NOMO-1 (cell line): ENCODE measurements at regions not wholly inside any gene's neighbourhood (a gene's known extent, or its start where the extent isn't known, plus 50 kb on each side); places are given as distances from the start of the nearest gene placed in this dataset.

Source experiments
- DNase-seq, 2 experiments: peaks; one replicate each; lab custom pipeline; 2025; ENCODE audit not compliant: unreplicated experiment in 2 of 2; lab: John Stamatoyannopoulos, UW

GRCh38 chr9:116057371-116057770 lies 96.2 kb upstream of the PAPPA start:
- DNase-seq: no peak

- DNase-seq: no peak
Measured at GRCh38 chr9:116058421-116058820, 95.2 kb upstream of the PAPPA start.

GRCh38 chr9:116059466-116059865 lies 94.1 kb upstream of the PAPPA start:
- no peak for DNase-seq

DNA sequence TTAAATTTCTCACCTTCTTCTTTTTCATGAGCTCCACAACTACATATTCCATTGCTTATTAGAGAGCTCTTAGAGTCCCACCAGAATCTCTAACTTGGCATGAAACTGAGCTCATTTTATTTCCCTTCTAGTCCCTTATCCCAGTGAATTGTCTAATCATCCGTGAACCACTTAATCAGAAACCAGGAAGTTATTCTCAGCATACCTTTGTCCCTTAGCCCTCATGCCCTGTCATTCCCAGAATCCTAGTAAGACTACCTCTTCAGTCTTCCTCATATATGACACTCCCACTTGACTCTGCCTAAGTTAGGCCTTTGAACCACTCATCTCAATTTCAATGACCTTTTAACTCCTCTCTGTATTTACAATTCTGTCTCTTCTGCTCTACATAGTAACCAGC lies 93.0 kb upstream of the PAPPA start:
- DNase-seq: no peak

- no peak for DNase-seq
Measured at GRCh38 chr9:116061546-116062205, 91.9 kb upstream of the PAPPA start.

GRCh38 chr9:116062206-116062550 lies 91.4 kb upstream of the PAPPA start:
- no peak for DNase-seq

- DNase-seq: no peak
Measured at GRCh38 chr9:116064970-116065369, 88.6 kb upstream of the PAPPA start.

GRCh38 chr9:116066221-116066620 lies 87.4 kb upstream of the PAPPA start:
- no peak for DNase-seq

DNA sequence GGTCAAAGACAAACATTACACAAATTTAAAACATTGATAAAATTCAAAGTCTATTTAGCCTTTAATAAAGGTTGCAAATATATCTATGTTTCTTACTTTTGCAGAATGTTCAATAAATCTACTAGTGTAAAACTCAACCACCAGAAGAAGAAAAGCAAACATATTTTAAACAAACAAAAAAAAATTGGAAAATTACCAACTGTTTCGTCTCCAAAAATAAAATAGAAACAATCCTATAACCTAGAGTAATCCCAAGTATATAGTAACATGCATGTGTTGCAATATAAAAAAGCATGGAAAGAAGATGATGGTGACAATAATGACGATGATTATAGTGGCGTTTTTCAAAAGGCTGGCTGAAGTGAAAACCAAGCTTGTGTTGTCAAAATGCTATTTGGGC lies 86.0 kb upstream of the PAPPA start:
- no peak for DNase-seq

DNA sequence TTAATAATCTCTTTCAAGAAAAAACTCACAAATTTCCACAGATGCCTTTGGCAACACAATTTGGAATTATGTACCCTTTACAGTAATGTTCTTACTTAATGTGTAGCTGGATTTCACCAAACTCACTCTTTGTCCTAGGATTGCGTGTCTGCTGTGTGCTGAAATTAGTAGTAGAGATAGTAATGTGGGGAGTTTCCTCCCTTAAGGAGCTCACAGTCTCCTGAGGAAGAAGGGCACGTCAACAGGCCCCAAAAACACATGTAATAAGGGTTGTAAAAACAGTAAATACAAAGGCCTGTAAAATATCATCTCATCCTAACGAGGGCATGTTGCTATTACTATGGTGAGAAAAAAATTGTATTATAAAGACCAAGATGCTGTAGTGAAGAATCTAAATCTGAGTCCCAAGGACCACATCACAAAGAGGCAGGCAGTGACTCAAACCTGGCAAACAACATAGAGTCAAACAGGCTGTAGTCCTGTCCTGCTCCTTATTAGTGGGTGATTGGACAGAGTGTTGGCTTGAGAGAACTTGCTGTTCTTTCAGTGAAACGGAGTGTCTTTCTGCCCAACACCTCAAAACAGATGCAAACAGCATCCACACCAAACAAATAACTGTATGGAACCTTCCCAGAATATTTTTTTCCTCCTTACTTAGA lies 83.2 kb upstream of the PAPPA start:
- no peak for DNase-seq

DNA sequence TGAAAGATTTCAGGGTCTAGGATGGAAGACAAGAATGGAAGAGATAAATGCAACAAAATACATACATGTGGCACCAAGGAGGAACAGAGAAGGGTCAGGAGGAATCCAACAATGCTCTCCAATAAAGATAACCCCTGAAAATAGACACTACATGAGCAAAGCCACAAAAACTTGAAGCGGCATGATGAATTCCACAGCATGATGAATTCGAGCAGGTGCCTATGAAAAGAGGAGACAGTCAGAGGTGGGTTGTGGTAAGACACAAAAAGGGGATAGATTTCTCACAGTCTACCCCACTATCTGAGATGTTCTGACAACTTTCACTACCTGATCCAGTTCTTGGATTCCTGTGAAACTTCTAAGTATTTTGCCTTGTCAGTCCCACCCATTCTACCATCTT lies 81.5 kb upstream of the PAPPA start:
- DNase-seq: no peak

GRCh38 chr9:116073826-116074225 lies 79.8 kb upstream of the PAPPA start:
- DNase-seq: no peak

DNA sequence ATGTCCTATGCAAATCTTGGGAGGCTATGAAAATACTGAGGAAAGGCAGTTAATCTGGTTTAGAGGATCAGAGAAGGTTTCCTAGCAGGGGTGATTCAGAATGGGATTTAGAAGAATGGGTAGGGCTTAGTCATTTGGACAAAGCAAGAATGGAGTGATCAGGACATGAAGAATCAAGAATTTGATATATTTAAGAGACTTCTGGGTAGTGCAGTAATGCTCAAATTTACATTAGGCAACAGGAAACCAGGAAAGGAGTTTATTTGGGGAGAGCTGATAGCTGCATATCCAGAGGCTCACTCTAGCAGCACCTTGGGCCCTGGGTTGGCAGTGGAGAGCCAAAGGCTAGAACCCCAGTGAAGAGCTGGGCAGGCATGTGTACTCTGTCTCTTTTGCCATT lies 78.9 kb upstream of the PAPPA start:
- no peak for DNase-seq

DNA sequence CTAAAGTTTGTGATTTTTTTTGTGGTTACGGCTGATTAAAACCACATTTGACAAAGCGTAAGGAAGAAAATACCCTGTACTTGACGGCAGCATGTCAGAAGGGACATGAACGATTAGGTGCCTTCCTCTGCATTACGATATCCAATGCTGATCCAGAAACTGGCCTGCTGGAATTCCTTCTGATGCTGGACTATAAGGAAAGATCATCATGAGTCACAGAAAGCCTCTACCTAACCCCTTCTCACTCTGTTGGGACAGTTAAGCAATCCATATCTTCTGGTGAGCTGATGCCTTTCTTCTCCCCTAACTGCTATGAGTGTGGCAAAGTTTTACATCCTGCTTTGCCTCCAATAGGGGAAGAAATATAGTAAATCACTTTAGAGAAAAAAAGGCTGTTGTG lies 78.4 kb upstream of the PAPPA start:
- DNase-seq: no peak

GRCh38 chr9:116078640-116079039 lies 75.0 kb upstream of the PAPPA start:
- no peak for DNase-seq

DNA sequence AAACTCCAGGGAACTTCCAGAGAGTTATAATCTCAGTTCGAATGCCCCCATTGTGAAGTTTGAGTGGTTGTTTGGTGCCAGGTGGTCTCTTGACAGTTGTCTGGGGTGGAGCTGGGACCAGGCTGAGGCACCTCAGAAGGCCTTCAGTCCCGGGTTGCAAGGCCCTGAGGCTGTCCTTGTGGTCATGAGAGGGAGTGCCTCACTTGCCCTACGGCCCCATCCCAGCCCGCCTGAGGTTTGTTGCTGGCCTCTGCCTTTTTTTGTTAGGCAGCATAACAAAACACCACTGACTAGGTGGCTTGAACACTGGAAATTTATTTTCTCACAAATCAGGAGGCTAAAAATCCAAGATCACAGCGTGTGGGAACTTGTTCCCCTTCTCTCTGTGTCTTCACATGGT lies 73.0 kb upstream of the PAPPA start:
- DNase-seq: no peak

DNA sequence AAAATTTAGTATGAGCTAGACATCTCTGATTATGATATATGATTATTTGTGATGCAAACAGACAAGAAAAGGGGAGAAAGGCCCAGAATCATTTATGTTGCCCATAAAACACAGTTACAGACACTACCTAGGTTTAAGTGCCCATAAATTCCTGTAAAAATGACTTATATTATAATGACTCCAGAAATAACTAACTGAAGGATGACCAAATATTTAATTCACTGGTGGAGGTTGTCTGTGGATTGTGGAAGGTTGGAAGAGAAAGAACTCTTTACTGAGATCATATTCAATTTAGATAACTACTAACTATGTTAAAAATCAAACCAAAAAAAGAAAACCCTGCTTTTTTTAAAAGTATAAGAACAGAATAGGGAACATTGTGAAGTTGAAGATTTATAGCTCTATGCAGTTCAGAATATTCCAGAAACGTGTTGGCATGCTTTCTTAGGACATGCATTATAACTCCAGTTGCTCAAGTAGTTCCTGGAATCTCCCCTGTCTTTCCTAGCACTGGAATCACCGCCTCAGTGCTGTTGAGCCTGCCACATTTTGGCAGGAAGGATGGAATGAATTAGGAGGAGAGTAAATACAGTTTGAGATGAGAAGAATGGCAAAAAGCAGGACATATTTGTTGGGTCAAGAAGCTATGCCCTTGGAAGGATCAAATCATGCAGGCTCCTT lies 72.0 kb upstream of the PAPPA start:
- DNase-seq: no peak

DNA sequence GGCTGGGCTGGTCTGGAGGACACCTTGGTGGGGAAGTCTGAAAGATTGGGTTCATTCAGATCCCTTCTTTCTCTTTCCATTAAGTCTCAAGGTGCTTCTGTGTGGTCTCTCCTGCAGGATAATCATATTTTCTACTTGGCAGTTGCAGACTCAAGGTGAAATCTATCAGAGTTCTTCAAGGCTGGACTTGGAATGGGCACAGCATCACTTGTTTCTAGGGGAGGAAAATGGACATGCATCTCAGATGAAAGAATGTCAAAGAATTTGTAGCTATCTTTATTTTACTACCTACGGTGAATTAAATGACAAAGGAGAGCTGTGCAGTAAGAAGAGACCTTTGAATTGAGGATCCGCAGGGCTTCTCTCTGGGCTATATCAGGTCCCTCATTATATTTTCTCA lies 69.8 kb upstream of the PAPPA start:
- no peak for DNase-seq

GRCh38 chr9:116084497-116084896 lies 69.1 kb upstream of the PAPPA start:
- DNase-seq: no peak

- DNase-seq: peak; percentile 1 to 16
Measured at GRCh38 chr9:116087246-116087645, 66.3 kb upstream of the PAPPA start.

GRCh38 chr9:116087751-116088194 lies 65.8 kb upstream of the PAPPA start:
- DNase-seq: no peak

DNA sequence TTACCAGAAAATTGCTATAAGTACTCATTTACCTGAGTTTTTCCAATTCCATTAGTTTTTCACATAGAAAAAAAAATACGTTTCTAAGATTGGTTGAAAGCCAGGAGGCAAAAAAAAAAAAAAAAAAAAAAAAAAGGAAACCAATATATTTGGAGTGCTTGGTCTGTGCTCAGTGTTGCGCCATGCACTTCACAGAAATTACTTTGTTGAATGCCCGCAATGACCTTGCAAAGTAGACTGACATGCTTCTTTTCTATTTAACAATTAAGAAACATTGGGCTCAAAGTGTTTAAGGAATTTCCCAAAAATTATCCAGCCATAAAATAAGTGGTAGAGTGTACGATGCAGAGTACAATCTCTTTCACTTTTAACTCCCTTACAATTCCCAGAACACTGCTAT lies 65.2 kb upstream of the PAPPA start:
- no peak for DNase-seq
